Right lobe of liver (tissue), 4 donors: ENCODE measurements at regions not wholly inside any gene's neighbourhood (a gene's known extent, or its start where the extent isn't known, plus 50 kb on each side); places are given as distances from the start of the nearest gene placed in this dataset.

Experiments used
- CTCF ChIP-seq, 4 donors: fragments of 200-600 bp in 3 of 4; fragments of 450-650 bp in 1 of 4; IDR thresholded peaks; one replicate each; pipeline versions ENCODE4 v1.5.1 to v1.8.0; 2016 to 2022; ENCODE audit warnings: antibody characterized with exemption in 4 of 4, mild to moderate bottlenecking in 2 of 4
- POLR2A ChIP-seq: fragments of 450-650 bp; IDR thresholded peaks from one replicate; pipeline ENCODE4 v1.6.1; 2017; ENCODE audit warnings: antibody characterized with exemption, mild to moderate bottlenecking
- donor health status: DM: no; HTN: no; CAD: no.
- donor health status: DM: no; HTN: no; CAD: no.
- donor health status: DM: no; HTN: yes; CAD: no.

- no peak for TF ChIP-seq POLR2A
- TF ChIP-seq CTCF (IDR thresholded peaks at IDR 0.05): no peak
Observed at GRCh38 chr12:19034937-19035336, 94.6 kb upstream of the PLEKHA5 start.
